GM12872 (cell line): ENCODE measurements at regions not wholly inside any gene's neighbourhood (a gene's known extent, or its start where the extent isn't known, plus 50 kb on each side); places are given as distances from the start of the nearest gene placed in this dataset.

Source experiments
- CTCF ChIP-seq: IDR thresholded peaks from 3 replicates; pipeline ENCODE4 v1.5.1; 2011; ENCODE audit warnings: low read depth, mild to moderate bottlenecking, low read length, moderate library complexity; ENCODE audit not compliant: insufficient read depth

GRCh38 chr2:77866661-77867060 is 344.5 kb upstream of the LRRTM4 start:
- TF ChIP-seq CTCF, result no peak

GRCh38 chr2:77867146-77867545 is 345.0 kb upstream of the LRRTM4 start:
- TF ChIP-seq CTCF, result no peak

GRCh38 chr2:77873506-77873905 is 351.3 kb upstream of the LRRTM4 start:
- TF ChIP-seq CTCF, result no peak

GRCh38 chr2:77910136-77910535 is 388.0 kb upstream of the LRRTM4 start:
- no peak for TF ChIP-seq CTCF

- no peak for TF ChIP-seq CTCF
These were observed 398.7 kb upstream of the LRRTM4 start for GRCh38 chr2:77920838-77921366.

- TF ChIP-seq CTCF, result no peak
These were observed 400.4 kb upstream of the LRRTM4 start for GRCh38 chr2:77922567-77922966.

- no peak for TF ChIP-seq CTCF
These were observed 415.2 kb upstream of the LRRTM4 start for GRCh38 chr2:77937366-77937765.
